IMR-90 (cell line): ENCODE measurements at regions not wholly inside any gene's neighbourhood (a gene's known extent, or its start where the extent isn't known, plus 50 kb on each side); places are given as distances from the start of the nearest gene placed in this dataset.

Experiments
- ATAC-seq: fragments of 200-7000 bp; cut with Tn5 transposase; 2 replicates; pipeline ENCODE4 v1.9.1; 2020; ENCODE audit warnings: low read depth, mild to moderate bottlenecking, moderate library complexity
- BruUV-seq: library from RNA; stranded (reverse); fragments of 400-500 nt; replicated peaks from 2 replicates; lab custom pipeline; 2021; lab: Mats Ljungman, UMichigan
- CTCF ChIA-PET: fragments of 300-600 bp; formaldehyde crosslinking; extraction: SDS; loops from one replicate; lab custom pipeline; 2021; ENCODE audit warnings: antibody characterized with exemption; lab: Yijun Ruan, JAX
- POLR2A ChIA-PET: fragments of 300-600 bp; sonication (Branson Sonifier 250); formaldehyde crosslinking; loops from one replicate; lab custom pipeline; 2022; ENCODE audit warnings: antibody characterized with exemption; ENCODE audit not compliant: unreplicated experiment; lab: Charles Lee
- DNase-seq: peaks from one replicate; pipeline ENCODE4 v3.0.0; 2013
- H2AFZ ChIP-seq: replicated peaks from 2 replicates; pipeline ENCODE3; 2013; ENCODE audit warnings: low read length, mild to moderate bottlenecking; ENCODE audit not compliant: poor library complexity
- H2AK5ac ChIP-seq: 2 replicates; pipeline ENCODE4 v1.6.1; 2013; ENCODE audit warnings: low read depth, low read length, inconsistent platforms
- H2AK9ac ChIP-seq: replicated peaks from 2 replicates; pipeline ENCODE3; 2013; ENCODE audit warnings: mild to moderate bottlenecking, low read depth, low read length, moderate library complexity; ENCODE audit not compliant: poor library complexity
- H2BK120ac ChIP-seq: 2 replicates; pipeline ENCODE4 v1.6.1; 2013; ENCODE audit warnings: low read depth, low read length, inconsistent platforms
- H2BK15ac ChIP-seq: 3 replicates; pipeline ENCODE4 v1.6.1; 2013; ENCODE audit warnings: low read depth, low read length, inconsistent platforms
- H2BK20ac ChIP-seq: 2 replicates; pipeline ENCODE4 v1.6.1; 2013; ENCODE audit warnings: low read depth, mild to moderate bottlenecking, inconsistent platforms, low read length, moderate library complexity
- H2BK5ac ChIP-seq: 2 replicates; pipeline ENCODE4 v1.6.1; 2013; ENCODE audit warnings: mild to moderate bottlenecking, low read depth, low read length, inconsistent platforms; ENCODE audit not compliant: poor library complexity, severe bottlenecking
- H3K14ac ChIP-seq: replicated peaks from 2 replicates; pipeline ENCODE4 v1.6.1; 2013; ENCODE audit warnings: low read depth, low read length, inconsistent platforms
- H3K18ac ChIP-seq: 2 replicates; pipeline ENCODE4 v1.6.1; 2013; ENCODE audit warnings: low read depth, low read length, control low read depth
- H3K23ac ChIP-seq: 2 replicates; pipeline ENCODE4 v1.6.1; 2013; ENCODE audit warnings: low read depth, low read length, inconsistent platforms
- H3K27ac ChIP-seq: 2 replicates; pipeline ENCODE4 v1.5.1; 2013; ENCODE audit warnings: mild to moderate bottlenecking, control low read depth, low read length; ENCODE audit not compliant: insufficient read depth
- H3K27me3 ChIP-seq: 2 replicates; pipeline ENCODE4 v1.6.1; 2013; ENCODE audit warnings: low read length; ENCODE audit not compliant: control insufficient read depth, insufficient read depth
- H3K36me3 ChIP-seq: 2 replicates; pipeline ENCODE4 v1.6.1; 2013; ENCODE audit warnings: low read length, mixed read lengths; ENCODE audit not compliant: control insufficient read depth, insufficient read depth
- H3K4ac ChIP-seq: 2 replicates; pipeline ENCODE4 v1.6.1; 2013; ENCODE audit warnings: low read depth, low read length, inconsistent platforms
- H3K4me1 ChIP-seq: 2 replicates; pipeline ENCODE4 v1.6.1; 2013; ENCODE audit warnings: low read length, mixed read lengths; ENCODE audit not compliant: control insufficient read depth, insufficient read depth
- H3K4me2 ChIP-seq: 2 replicates; pipeline ENCODE4 v1.6.1; 2013; ENCODE audit warnings: low read depth, mild to moderate bottlenecking, control low read depth, low read length, moderate library complexity
- H3K4me3 ChIP-seq: 2 replicates; pipeline ENCODE4 v1.5.1; 2013; ENCODE audit warnings: low read depth, mild to moderate bottlenecking, control low read depth, low read length, moderate library complexity; ENCODE audit not compliant: insufficient read depth
- H3K56ac ChIP-seq: 2 replicates; pipeline ENCODE4 v1.6.1; 2013; ENCODE audit warnings: low read length, inconsistent platforms; ENCODE audit not compliant: insufficient read depth; ENCODE audit errors: extremely low read depth
- H3K79me1 ChIP-seq, 2 experiments: 2 replicates each; pipeline ENCODE4 v1.6.1; 2013; ENCODE audit warnings: low read length in 2 of 2, inconsistent platforms in 1 of 2, low read depth in 1 of 2
- H3K9ac ChIP-seq: 2 replicates; pipeline ENCODE4 v1.6.1; 2013; ENCODE audit warnings: low read depth, low read length, control low read depth
- H3K9me1 ChIP-seq: 2 replicates; pipeline ENCODE4 v1.6.1; 2013; ENCODE audit warnings: low read length, inconsistent platforms; ENCODE audit not compliant: insufficient read depth
- H3K9me3 ChIP-seq: 2 replicates; pipeline ENCODE4 v1.6.1; 2013; ENCODE audit warnings: low read length; ENCODE audit not compliant: control insufficient read depth, insufficient read depth
- H4K20me1 ChIP-seq: 2 replicates; pipeline ENCODE4 v1.6.1; 2013; ENCODE audit warnings: low read length, inconsistent platforms; ENCODE audit not compliant: insufficient read depth
- H4K5ac ChIP-seq: 2 replicates; pipeline ENCODE4 v1.6.1; 2013; ENCODE audit warnings: mild to moderate bottlenecking, low read depth, low read length, control low read depth
- H4K8ac ChIP-seq, 2 experiments: 2 replicates each; pipeline ENCODE4 v1.6.1; 2013; ENCODE audit warnings: low read depth in 2 of 2, low read length in 2 of 2, control low read depth in 1 of 2, inconsistent platforms in 1 of 2
- H4K91ac ChIP-seq: 2 replicates; pipeline ENCODE4 v1.6.1; 2013; ENCODE audit warnings: low read depth, low read length, inconsistent platforms; ENCODE audit not compliant: insufficient read depth
- BHLHE40 ChIP-seq: fragments of 150-350 bp; IDR thresholded peaks from 2 replicates; pipeline ENCODE4 v1.6.1; 2016; ENCODE audit warnings: mild to moderate bottlenecking, low read depth, low read length
- CEBPB ChIP-seq: IDR thresholded peaks from 2 replicates; pipeline ENCODE4 v1.6.1; 2012; ENCODE audit warnings: low read depth, low read length, improper control_type of control experiment
- CHD1 ChIP-seq: IDR thresholded peaks from 2 replicates; pipeline ENCODE4 v1.6.1; 2012; ENCODE audit warnings: low read depth, low read length, improper control_type of control experiment
- FOS ChIP-seq: fragments of 150-350 bp; IDR thresholded peaks from 2 replicates; pipeline ENCODE4 v1.6.1; 2016; ENCODE audit warnings: low read depth, low read length
- MAFK ChIP-seq: IDR thresholded peaks from 2 replicates; pipeline ENCODE4 v1.6.1; 2012; ENCODE audit warnings: low read depth, low read length, improper control_type of control experiment
- MAZ ChIP-seq: IDR thresholded peaks from 2 replicates; pipeline ENCODE4 v1.6.1; 2012; ENCODE audit warnings: low read depth, mild to moderate bottlenecking, low read length, improper control_type of control experiment, moderate library complexity, borderline replicate concordance
- NFE2L2 ChIP-seq: fragments of 150-350 bp; IDR thresholded peaks from 2 replicates; pipeline ENCODE4 v1.6.1; 2016; ENCODE audit warnings: low read depth, mild to moderate bottlenecking, low read length
- POLR2A ChIP-seq: IDR thresholded peaks from 2 replicates; pipeline ENCODE4 v1.6.1; 2012; ENCODE audit warnings: mild to moderate bottlenecking, low read depth, low read length
- RCOR1 ChIP-seq: IDR thresholded peaks from 2 replicates; pipeline ENCODE4 v1.6.1; 2012; ENCODE audit warnings: mild to moderate bottlenecking, low read length, improper control_type of control experiment; ENCODE audit not compliant: insufficient replicate concordance
- RFX5 ChIP-seq: IDR thresholded peaks from 2 replicates; pipeline ENCODE4 v1.8.0; 2012; ENCODE audit warnings: low read depth, mild to moderate bottlenecking, low read length, moderate library complexity
- SMC3 ChIP-seq: fragments of 150-350 bp; IDR thresholded peaks from 2 replicates; pipeline ENCODE4 v1.6.1; 2016; ENCODE audit warnings: low read depth, mild to moderate bottlenecking, antibody characterized with exemption, low read length, moderate library complexity
- USF2 ChIP-seq: fragments of 150-350 bp; IDR thresholded peaks from 2 replicates; pipeline ENCODE4 v1.6.1; 2017; ENCODE audit warnings: mild to moderate bottlenecking, antibody characterized with exemption, low read length, low read depth
- WGBS, 2 experiments: methylation state at CpG; one replicate each; pipeline versions ENCODE4 v1.1.5 to v1.1.7; 2013; ENCODE audit warnings: missing lambda C conversion rate in 2 of 2; ENCODE audit not compliant: insufficient read length in 1 of 2; ENCODE audit errors: extremely low coverage in 2 of 2; 5-methylcytosine and 5-hydroxymethylcytosine counted together
- dilution Hi-C: fragments of 300-500 bp; cut with HindIII; formaldehyde crosslinking; loops from one replicate; pipeline ENCODE4 v1.14.3; 2018; ENCODE audit warnings: low sequenced_read_pairs; ENCODE audit not compliant: unreplicated experiment
- in situ Hi-C: fragments of 300-500 bp; cut with MboI; formaldehyde crosslinking; loops from 3 replicates; pipeline ENCODE4 v1.14.3; 2019; ENCODE audit warnings: low sequenced_read_pairs, inconsistent platforms, mixed read lengths
- intact Hi-C: fragments of 100-400 bp; cut with micrococcal nuclease; formaldehyde crosslinking; loops from 2 replicates; pipeline ENCODE4 v1.10.0; 2022
- TF ChIP-seq, protein P1 (sequence below): conservative IDR thresholded peaks from 2 replicates; pipeline ENCODE4 v1.5.1; 2012; ENCODE audit warnings: mild to moderate bottlenecking, low read depth, low read length, improper control_type of control experiment
- TF ChIP-seq, protein P2 (sequence below): fragments of 150-350 bp; IDR thresholded peaks from 2 replicates; pipeline ENCODE4 v1.6.1; 2016; ENCODE audit warnings: low read depth, mild to moderate bottlenecking, low read length, moderate library complexity, borderline replicate concordance

- POLR2A ChIA-PET: no interaction called here
Observed at GRCh38 chr1:194860248-194861201, 1674.1 kb upstream of the B3GALT2 start.

More at GRCh38 chr1:194860248-194861201, 1674.1 kb upstream of the B3GALT2 start:
- TF ChIP-seq NFE2L2: no peak
- no peak for TF ChIP-seq USF2
- no peak for TF ChIP-seq BHLHE40
- TF ChIP-seq SMC3: no peak
- no peak for TF ChIP-seq FOS
- no peak for TF ChIP-seq RFX5
- no peak for TF ChIP-seq CEBPB
- TF ChIP-seq POLR2A: no peak
- TF ChIP-seq CHD1: no peak
- TF ChIP-seq, protein P1, sequence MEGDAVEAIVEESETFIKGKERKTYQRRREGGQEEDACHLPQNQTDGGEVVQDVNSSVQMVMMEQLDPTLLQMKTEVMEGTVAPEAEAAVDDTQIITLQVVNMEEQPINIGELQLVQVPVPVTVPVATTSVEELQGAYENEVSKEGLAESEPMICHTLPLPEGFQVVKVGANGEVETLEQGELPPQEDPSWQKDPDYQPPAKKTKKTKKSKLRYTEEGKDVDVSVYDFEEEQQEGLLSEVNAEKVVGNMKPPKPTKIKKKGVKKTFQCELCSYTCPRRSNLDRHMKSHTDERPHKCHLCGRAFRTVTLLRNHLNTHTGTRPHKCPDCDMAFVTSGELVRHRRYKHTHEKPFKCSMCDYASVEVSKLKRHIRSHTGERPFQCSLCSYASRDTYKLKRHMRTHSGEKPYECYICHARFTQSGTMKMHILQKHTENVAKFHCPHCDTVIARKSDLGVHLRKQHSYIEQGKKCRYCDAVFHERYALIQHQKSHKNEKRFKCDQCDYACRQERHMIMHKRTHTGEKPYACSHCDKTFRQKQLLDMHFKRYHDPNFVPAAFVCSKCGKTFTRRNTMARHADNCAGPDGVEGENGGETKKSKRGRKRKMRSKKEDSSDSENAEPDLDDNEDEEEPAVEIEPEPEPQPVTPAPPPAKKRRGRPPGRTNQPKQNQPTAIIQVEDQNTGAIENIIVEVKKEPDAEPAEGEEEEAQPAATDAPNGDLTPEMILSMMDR: no peak
- TF ChIP-seq, protein P2, sequence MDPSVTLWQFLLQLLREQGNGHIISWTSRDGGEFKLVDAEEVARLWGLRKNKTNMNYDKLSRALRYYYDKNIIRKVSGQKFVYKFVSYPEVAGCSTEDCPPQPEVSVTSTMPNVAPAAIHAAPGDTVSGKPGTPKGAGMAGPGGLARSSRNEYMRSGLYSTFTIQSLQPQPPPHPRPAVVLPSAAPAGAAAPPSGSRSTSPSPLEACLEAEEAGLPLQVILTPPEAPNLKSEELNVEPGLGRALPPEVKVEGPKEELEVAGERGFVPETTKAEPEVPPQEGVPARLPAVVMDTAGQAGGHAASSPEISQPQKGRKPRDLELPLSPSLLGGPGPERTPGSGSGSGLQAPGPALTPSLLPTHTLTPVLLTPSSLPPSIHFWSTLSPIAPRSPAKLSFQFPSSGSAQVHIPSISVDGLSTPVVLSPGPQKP: no peak
- no peak for TF ChIP-seq MAFK
- no peak for TF ChIP-seq MAZ
- no peak for TF ChIP-seq RCOR1
- BruUV-seq: no TSS peak
- Histone ChIP-seq H3K4ac (no peak overlapping the region), H2AK5ac (no peak overlapping the region), H3K56ac (no peak overlapping the region), H4K20me1 (no peaks in the 10 kb centered on the region), H3K4me3 (no peak overlapping the region), H2BK15ac (no peak overlapping the region), H3K4me1 (no peaks in the 10 kb centered on the region), H3K79me1 (no peaks in the 10 kb centered on the region), H3K9me3 (no peaks in the 10 kb centered on the region), H3K27ac (no peak overlapping the region), H2BK20ac (no peak overlapping the region), H3K14ac (no peak overlapping the region), H4K5ac (no peak overlapping the region), H3K27me3 (no peaks in the 10 kb centered on the region), H3K36me3 (no peaks in the 10 kb centered on the region), H3K18ac (no peak overlapping the region), H4K91ac (no peak overlapping the region), H3K9me1 (no peaks in the 10 kb centered on the region), H2AFZ (no peak overlapping the region), H4K8ac (no peak overlapping the region), H3K4me2 (no peak overlapping the region), H3K23ac (no peak overlapping the region), H3K9ac (no peak overlapping the region), H2BK5ac (no peak overlapping the region), H2BK120ac (no peak overlapping the region), H2AK9ac (no peak overlapping the region)
- no peak for ATAC-seq
- no peak for DNase-seq
- 100% methylated on average over 1 of the region's 10 CpGs; no CpG with 5 or more reads in 1 of the 2 experiments for WGBS, 2 experiments
- dilution Hi-C loops (no loop called here), intact Hi-C loops (no loop called here), in situ Hi-C loops (no loop called here)
- CTCF ChIA-PET: no interaction called here
